RWPE2 (cell line): ENCODE measurements at regions not wholly inside any gene's neighbourhood (a gene's known extent, or its start where the extent isn't known, plus 50 kb on each side); places are given as distances from the start of the nearest gene placed in this dataset.

Source experiments
- ATAC-seq: fragments of 200-7000 bp; cut with Tn5 transposase; 3 replicates; pipeline ENCODE4 v1.9.1; 2021; ENCODE audit warnings: low read depth
- DNase-seq: peaks from one replicate; pipeline ENCODE4 v3.0.0-alpha.2; 2020; ENCODE audit warnings: low spot score
- H3K27ac ChIP-seq: fragments of 450-650 bp; 2 replicates; pipeline ENCODE4 v1.5.1; 2017; ENCODE audit warnings: mild to moderate bottlenecking; ENCODE audit not compliant: poor library complexity, severe bottlenecking
- H3K27me3 ChIP-seq: fragments of 250-450 bp; sonication (Bioruptor Pico); 2 replicates; pipeline ENCODE4 v1.5.1; 2021; ENCODE audit warnings: mild to moderate bottlenecking, moderate library complexity; ENCODE audit not compliant: insufficient read depth, poor library complexity, severe bottlenecking
- H3K36me3 ChIP-seq: fragments of 250-450 bp; sonication (Bioruptor Pico); 2 replicates; pipeline ENCODE4 v1.5.1; 2020; ENCODE audit warnings: low read depth, mild to moderate bottlenecking, moderate library complexity
- H3K4me1 ChIP-seq: fragments of 250-450 bp; sonication (Bioruptor Pico); 2 replicates; pipeline ENCODE4 v1.5.1; 2021; ENCODE audit warnings: mild to moderate bottlenecking, moderate library complexity; ENCODE audit not compliant: insufficient read depth, poor library complexity, severe bottlenecking
- H3K4me3 ChIP-seq: fragments of 250-450 bp; sonication (Bioruptor Pico); 2 replicates; pipeline ENCODE4 v1.5.1; 2021; ENCODE audit warnings: mild to moderate bottlenecking, moderate library complexity; ENCODE audit not compliant: severe bottlenecking
- H3K9me3 ChIP-seq: fragments of 250-450 bp; sonication (Bioruptor Pico); 2 replicates; pipeline ENCODE4 v1.5.1; 2021; ENCODE audit warnings: mild to moderate bottlenecking, moderate library complexity; ENCODE audit not compliant: severe bottlenecking
- TF ChIP-seq, protein P1 (sequence below): fragments of 450-650 bp; IDR thresholded peaks from one replicate; pipeline ENCODE4 v1.5.1; 2017; ENCODE audit warnings: mild to moderate bottlenecking, moderate library complexity; ENCODE audit not compliant: poor library complexity, severe bottlenecking

DNA sequence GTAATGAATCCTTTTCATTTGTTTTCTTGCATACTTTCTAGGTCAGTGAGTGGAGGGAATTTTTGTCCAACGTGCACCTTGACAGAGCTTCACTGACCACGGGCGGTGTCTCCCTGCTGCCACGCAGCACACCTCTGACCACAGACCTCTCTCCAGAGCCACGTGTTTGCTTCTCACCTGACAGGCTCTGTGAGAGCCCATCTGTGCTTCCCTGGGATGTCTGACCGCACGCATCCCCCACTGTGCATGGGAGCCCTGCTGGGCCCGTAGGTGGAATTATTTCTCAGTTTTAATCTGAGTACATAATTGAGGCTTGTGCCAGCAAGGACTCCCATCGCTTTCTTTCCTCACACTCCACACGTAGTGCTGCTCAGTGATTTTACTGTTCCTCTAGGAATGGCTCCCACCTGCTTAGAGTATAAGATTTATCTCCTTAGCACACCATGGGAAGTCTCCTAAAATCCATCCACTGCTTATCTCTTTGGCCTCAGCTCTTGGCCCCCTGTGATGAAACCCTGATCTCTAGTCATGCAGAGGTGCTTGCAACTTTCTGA, 482.6 kb downstream of the TSN start:
- Histone ChIP-seq H3K27ac (no peak overlapping the region), H3K4me1 (peaks cover 4% of the 10 kb centered on the region), H3K9me3 (no peaks in the 10 kb centered on the region), H3K4me3 (no peak overlapping the region), H3K36me3 (no peaks in the 10 kb centered on the region), H3K27me3 (no peaks in the 10 kb centered on the region)
- TF ChIP-seq, protein P1, sequence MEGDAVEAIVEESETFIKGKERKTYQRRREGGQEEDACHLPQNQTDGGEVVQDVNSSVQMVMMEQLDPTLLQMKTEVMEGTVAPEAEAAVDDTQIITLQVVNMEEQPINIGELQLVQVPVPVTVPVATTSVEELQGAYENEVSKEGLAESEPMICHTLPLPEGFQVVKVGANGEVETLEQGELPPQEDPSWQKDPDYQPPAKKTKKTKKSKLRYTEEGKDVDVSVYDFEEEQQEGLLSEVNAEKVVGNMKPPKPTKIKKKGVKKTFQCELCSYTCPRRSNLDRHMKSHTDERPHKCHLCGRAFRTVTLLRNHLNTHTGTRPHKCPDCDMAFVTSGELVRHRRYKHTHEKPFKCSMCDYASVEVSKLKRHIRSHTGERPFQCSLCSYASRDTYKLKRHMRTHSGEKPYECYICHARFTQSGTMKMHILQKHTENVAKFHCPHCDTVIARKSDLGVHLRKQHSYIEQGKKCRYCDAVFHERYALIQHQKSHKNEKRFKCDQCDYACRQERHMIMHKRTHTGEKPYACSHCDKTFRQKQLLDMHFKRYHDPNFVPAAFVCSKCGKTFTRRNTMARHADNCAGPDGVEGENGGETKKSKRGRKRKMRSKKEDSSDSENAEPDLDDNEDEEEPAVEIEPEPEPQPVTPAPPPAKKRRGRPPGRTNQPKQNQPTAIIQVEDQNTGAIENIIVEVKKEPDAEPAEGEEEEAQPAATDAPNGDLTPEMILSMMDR: no peak
- no peak for DNase-seq
- ATAC-seq: no peak

DNA sequence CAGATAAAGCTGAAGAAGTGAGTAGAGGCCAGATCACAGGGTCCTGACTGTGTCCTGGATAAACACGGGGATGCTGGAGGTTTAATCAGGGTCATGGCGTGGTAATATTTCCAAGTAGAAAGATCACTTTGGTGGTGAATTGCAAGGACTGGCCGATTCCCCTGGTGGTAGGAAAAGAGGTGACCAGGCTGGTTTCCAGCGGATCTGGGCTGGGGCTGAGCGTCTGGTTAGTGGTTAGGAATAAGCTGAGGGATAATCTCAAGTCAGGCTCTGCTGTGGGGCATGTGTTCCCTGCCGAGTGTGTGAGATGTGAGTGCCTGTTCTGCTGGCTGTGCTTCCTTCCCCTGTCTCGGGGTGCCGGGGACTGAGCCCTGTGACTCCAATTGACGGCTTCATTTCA, 484.0 kb downstream of the TSN start:
- ATAC-seq: no peak
- Histone ChIP-seq H3K36me3 (no peaks in the 10 kb centered on the region), H3K4me3 (no peak overlapping the region), H3K9me3 (no peaks in the 10 kb centered on the region), H3K4me1 (peaks cover 4% of the 10 kb centered on the region), H3K27ac (no peak overlapping the region), H3K27me3 (no peaks in the 10 kb centered on the region)
- DNase-seq: no peak
- TF ChIP-seq, protein P1: no peak

DNA sequence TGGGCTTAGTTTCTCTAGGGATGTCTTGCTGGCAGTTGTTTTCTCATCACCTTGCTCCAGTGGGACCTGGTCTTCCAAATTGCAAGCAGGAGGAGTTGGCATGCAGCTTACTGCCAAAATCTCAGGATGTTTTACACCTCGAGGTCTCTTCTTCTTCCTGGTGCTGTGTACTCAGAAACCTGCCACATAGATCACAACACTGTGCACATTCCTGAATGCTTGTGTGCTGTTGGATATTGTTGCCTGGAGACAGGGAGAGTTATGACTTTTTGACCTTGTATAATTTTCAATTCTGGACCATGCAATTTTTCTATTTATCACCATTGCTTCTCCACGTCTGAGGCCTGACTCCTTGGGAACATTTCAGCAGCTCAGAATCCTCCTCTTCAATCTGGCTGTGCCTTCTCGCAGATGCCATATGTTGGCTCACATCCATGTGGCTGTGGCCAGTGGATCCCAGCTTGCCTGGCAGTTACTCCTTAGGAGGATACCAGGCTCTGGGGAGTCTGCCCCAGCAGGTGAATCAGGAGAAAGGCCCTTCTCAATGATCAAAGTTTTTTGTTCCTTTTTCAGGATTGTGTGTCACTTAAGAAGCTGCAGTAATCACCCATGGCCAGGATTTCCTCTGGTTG, 489.3 kb downstream of the TSN start:
- DNase-seq: no peak
- no peak overlapping the region for H3K4me3 ChIP-seq
- no peak overlapping the region for H3K27ac ChIP-seq
- no peaks in the 10 kb centered on the region for H3K27me3 ChIP-seq
- ATAC-seq: no peak
- no peaks in the 10 kb centered on the region for H3K9me3 ChIP-seq
- H3K36me3 ChIP-seq: no peaks in the 10 kb centered on the region
- no peaks in the 10 kb centered on the region for H3K4me1 ChIP-seq
- TF ChIP-seq, protein P1: no peak

DNA sequence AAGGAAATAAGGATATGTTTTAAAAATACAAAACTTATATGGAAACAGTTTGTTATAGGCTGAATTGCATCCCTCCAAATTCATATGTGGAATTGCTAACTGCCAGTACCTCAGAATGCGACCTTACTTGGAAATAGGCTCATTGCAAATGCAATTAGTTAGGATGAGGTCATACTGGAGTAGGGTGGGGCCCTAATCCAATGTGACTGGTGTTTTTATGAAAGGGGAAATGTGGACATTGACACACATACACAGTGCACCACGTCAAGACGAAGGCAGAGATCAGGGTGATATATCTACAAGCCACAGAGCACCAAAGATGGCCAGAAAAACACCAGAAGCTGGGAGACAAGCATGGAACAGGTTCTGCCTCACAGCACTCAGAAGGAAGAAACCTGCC, 494.2 kb downstream of the TSN start:
- H3K27ac ChIP-seq: no peak overlapping the region
- TF ChIP-seq, protein P1: no peak
- DNase-seq (no peak), ATAC-seq (no peak)
- no peak overlapping the region for H3K4me3 ChIP-seq
- no peaks in the 10 kb centered on the region for H3K36me3 ChIP-seq
- no peaks in the 10 kb centered on the region for H3K4me1 ChIP-seq
- H3K27me3 ChIP-seq: no peaks in the 10 kb centered on the region
- no peaks in the 10 kb centered on the region for H3K9me3 ChIP-seq

DNA sequence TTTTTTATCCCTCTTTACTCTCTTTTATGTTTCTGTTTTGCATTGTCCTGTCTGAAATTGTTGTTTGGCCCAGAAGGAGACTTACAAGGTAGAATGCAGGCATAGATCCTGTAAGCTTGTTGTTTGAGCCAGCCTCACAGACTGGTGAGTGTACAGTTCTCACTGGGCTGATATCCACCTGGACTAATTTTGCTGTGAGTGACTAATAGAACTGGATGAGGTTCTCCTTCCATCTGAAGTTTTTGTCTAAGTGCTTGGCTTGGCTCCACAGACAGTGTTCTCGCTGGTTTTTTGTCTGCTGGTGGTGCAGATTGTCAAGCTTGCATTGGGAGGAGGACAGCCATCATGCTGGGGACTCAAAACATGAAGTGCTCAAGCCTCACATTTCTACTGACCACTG, 495.7 kb downstream of the TSN start:
- H3K4me1 ChIP-seq: peaks cover 9% of the 10 kb centered on the region
- no peak overlapping the region for H3K4me3 ChIP-seq
- H3K9me3 ChIP-seq: no peaks in the 10 kb centered on the region
- no peak for ATAC-seq
- TF ChIP-seq, protein P1: no peak
- no peaks in the 10 kb centered on the region for H3K36me3 ChIP-seq
- no peak overlapping the region for H3K27ac ChIP-seq
- DNase-seq: no peak
- no peaks in the 10 kb centered on the region for H3K27me3 ChIP-seq
